Hepatocyte (in vitro differentiated cells): ENCODE measurements at regions not wholly inside any gene's neighbourhood (a gene's known extent, or its start where the extent isn't known, plus 50 kb on each side); places are given as distances from the start of the nearest gene placed in this dataset.

Source experiments
- DNase-seq: peaks from one replicate; pipeline ENCODE4 v3.0.0-alpha.2; 2016; ENCODE audit warnings: low spot score
- H2AFZ ChIP-seq: fragments of 200-600 bp; sonication (generic); 2 replicates; pipeline ENCODE4 v1.6.0; 2016; ENCODE audit warnings: antibody characterized with exemption, mild to moderate bottlenecking
- H3K27ac ChIP-seq: fragments of 200-600 bp; sonication (generic); 2 replicates; pipeline ENCODE4 v1.5.1; 2016; ENCODE audit warnings: mild to moderate bottlenecking
- H3K27me3 ChIP-seq: fragments of 200-600 bp; sonication (generic); 2 replicates; pipeline ENCODE4 v1.6.1; 2016
- H3K36me3 ChIP-seq: fragments of 200-600 bp; sonication (generic); replicated peaks from 2 replicates; pipeline ENCODE4 v1.5.1; 2016; ENCODE audit warnings: low read depth; ENCODE audit not compliant: insufficient read depth
- H3K4me1 ChIP-seq: fragments of 200-600 bp; sonication (generic); 2 replicates; pipeline ENCODE4 v1.5.1; 2016; ENCODE audit warnings: mild to moderate bottlenecking, moderate library complexity; ENCODE audit not compliant: insufficient read depth
- H3K4me2 ChIP-seq: fragments of 200-600 bp; sonication (generic); 2 replicates; pipeline ENCODE4 v1.6.0; 2016
- H3K4me3 ChIP-seq: fragments of 200-600 bp; sonication (generic); 2 replicates; pipeline ENCODE4 v1.5.1; 2016; ENCODE audit warnings: mild to moderate bottlenecking
- H3K79me2 ChIP-seq: fragments of 200-600 bp; sonication (generic); 2 replicates; pipeline ENCODE4 v1.6.0; 2017; ENCODE audit warnings: mild to moderate bottlenecking
- H3K9me2 ChIP-seq: fragments of 200-600 bp; sonication (generic); replicated peaks from 2 replicates; pipeline ENCODE4 v1.6.0; 2017; ENCODE audit warnings: mild to moderate bottlenecking; ENCODE audit not compliant: insufficient read depth
- H3K9me3 ChIP-seq: fragments of 200-600 bp; sonication (generic); 2 replicates; pipeline ENCODE4 v1.5.1; 2016; ENCODE audit warnings: low read depth, mild to moderate bottlenecking
- H4K20me1 ChIP-seq: fragments of 200-600 bp; sonication (generic); 2 replicates; pipeline ENCODE4 v1.6.0; 2016; ENCODE audit warnings: mild to moderate bottlenecking; ENCODE audit not compliant: insufficient read depth, poor library complexity, severe bottlenecking
- CTCF ChIP-seq: fragments of 200-600 bp; sonication (generic); IDR thresholded peaks from 2 replicates; pipeline ENCODE4 v1.5.1; 2016; ENCODE audit warnings: antibody characterized with exemption, mild to moderate bottlenecking; ENCODE audit not compliant: poor library complexity
- EZH2 ChIP-seq: fragments of 200-600 bp; sonication (generic); IDR thresholded peaks from 2 replicates; pipeline ENCODE4 v1.6.1; 2016; ENCODE audit warnings: antibody characterized with exemption, mild to moderate bottlenecking, borderline replicate concordance
- EZH2phosphoT487 ChIP-seq: fragments of 200-600 bp; sonication (generic); IDR thresholded peaks from one replicate; pipeline ENCODE4 v1.6.1; 2018; ENCODE audit warnings: antibody characterized with exemption, mild to moderate bottlenecking, low read depth, moderate library complexity; ENCODE audit not compliant: unreplicated experiment, severe bottlenecking
- WGBS: methylation state at CpG from one replicate; pipeline ENCODE4 v1.1.6; 2016; ENCODE audit warnings: low lambda C conversion rate; ENCODE audit errors: missing lambda C conversion rate; 5-methylcytosine and 5-hydroxymethylcytosine counted together

- Histone ChIP-seq H3K79me2 (no peaks in the 10 kb centered on the region), H2AFZ (no peak overlapping the region), H3K4me3 (no peak overlapping the region), H4K20me1 (no peaks in the 10 kb centered on the region), H3K9me2 (no peaks in the 10 kb centered on the region), H3K4me2 (no peak overlapping the region), H3K36me3 (no peaks in the 10 kb centered on the region), H3K27me3 (no peaks in the 10 kb centered on the region), H3K9me3 (no peaks in the 10 kb centered on the region), H3K4me1 (no peaks in the 10 kb centered on the region), H3K27ac (no peak overlapping the region)
- DNase-seq, result no peak
- 96% methylated on average over 3 of the region's 3 CpGs for WGBS
- TF ChIP-seq EZH2phosphoT487 (no peak), CTCF (no peak), EZH2 (no peak)
Observed at GRCh38 chr9:119033596-119033995, 335.6 kb downstream of the BRINP1 start.

GRCh38 chr9:119036969-119037368 is 332.3 kb downstream of the BRINP1 start:
- H3K9me3 ChIP-seq, result no peaks in the 10 kb centered on the region
- H3K27me3 ChIP-seq, result no peaks in the 10 kb centered on the region
- no peaks in the 10 kb centered on the region for H3K9me2 ChIP-seq
- H3K4me3 ChIP-seq, result no peak overlapping the region
- no peaks in the 10 kb centered on the region for H3K79me2 ChIP-seq
- WGBS, result 78% methylated on average over 2 of the region's 2 CpGs
- no peak overlapping the region for H3K4me2 ChIP-seq
- H4K20me1 ChIP-seq, result no peaks in the 10 kb centered on the region
- TF ChIP-seq EZH2 (no peak), CTCF (no peak), EZH2phosphoT487 (no peak)
- no peak for DNase-seq
- H3K4me1 ChIP-seq, result no peaks in the 10 kb centered on the region
- no peak overlapping the region for H3K27ac ChIP-seq
- no peak overlapping the region for H2AFZ ChIP-seq
- no peaks in the 10 kb centered on the region for H3K36me3 ChIP-seq

GRCh38 chr9:119043996-119044395 is 325.2 kb downstream of the BRINP1 start:
- H2AFZ ChIP-seq, result no peak overlapping the region

More at GRCh38 chr9:119043996-119044395, 325.2 kb downstream of the BRINP1 start:
- no peaks in the 10 kb centered on the region for H4K20me1 ChIP-seq
- WGBS, result 92% methylated on average over 1 of the region's 1 CpG
- no peaks in the 10 kb centered on the region for H3K9me3 ChIP-seq
- TF ChIP-seq EZH2phosphoT487 (no peak), EZH2 (no peak), CTCF (no peak)
- no peak overlapping the region for H3K4me3 ChIP-seq
- H3K36me3 ChIP-seq, result no peaks in the 10 kb centered on the region
- H3K9me2 ChIP-seq, result no peaks in the 10 kb centered on the region
- H3K27me3 ChIP-seq, result no peaks in the 10 kb centered on the region
- no peak for DNase-seq
- no peaks in the 10 kb centered on the region for H3K4me1 ChIP-seq
- H3K27ac ChIP-seq, result peak overlapping the region; percentile 72
- no peaks in the 10 kb centered on the region for H3K79me2 ChIP-seq
- H3K4me2 ChIP-seq, result no peak overlapping the region
